ENCODE measurements at regions not wholly inside any gene's neighbourhood (a gene's known extent, or its start where the extent isn't known, plus 50 kb on each side); places are given as distances from the start of the nearest gene placed in this dataset.

DNA sequence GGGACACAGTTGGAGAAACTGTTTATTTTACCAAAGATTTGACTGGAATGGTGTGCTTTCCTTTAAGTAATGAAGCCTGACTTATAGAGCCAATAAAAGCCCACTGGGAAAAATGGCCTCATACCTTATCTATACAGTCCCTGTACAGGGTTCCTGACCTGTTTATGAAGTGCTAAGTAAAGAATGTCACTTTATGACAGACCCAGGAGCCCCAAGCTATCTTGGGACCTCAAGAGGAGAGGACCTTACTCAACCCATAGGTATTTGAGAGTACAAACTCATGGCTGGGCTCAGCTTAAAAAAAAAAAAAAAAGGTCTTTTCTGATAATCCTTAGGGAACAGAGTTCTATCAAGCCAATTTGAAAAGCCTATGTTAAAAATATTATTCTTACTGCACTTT lies 1389.3 kb downstream of the RAPGEF2 start:
- TF ChIP-seq EZH2 (IDR thresholded peaks at IDR 0.05) (no peak), POLR2AphosphoS5 (IDR thresholded peaks at IDR 0.05; ENCODE audit: borderline replicate concordance, low read depth, low read length) (no peak)
